ENCODE measurements at regions not wholly inside any gene's neighbourhood (a gene's known extent, or its start where the extent isn't known, plus 50 kb on each side); places are given as distances from the start of the nearest gene placed in this dataset.
A peak's percentile ranks its signal among the peaks of the same experiment; 100 is the strongest.

GRCh38 chr6:45756606-45757005 lies 259.1 kb downstream of the CLIC5 start:
- TF ChIP-seq MYC (IDR thresholded peaks at IDR 0.05; ENCODE audit: low read depth, low read length): no peak
- TF ChIP-seq, protein P1, sequence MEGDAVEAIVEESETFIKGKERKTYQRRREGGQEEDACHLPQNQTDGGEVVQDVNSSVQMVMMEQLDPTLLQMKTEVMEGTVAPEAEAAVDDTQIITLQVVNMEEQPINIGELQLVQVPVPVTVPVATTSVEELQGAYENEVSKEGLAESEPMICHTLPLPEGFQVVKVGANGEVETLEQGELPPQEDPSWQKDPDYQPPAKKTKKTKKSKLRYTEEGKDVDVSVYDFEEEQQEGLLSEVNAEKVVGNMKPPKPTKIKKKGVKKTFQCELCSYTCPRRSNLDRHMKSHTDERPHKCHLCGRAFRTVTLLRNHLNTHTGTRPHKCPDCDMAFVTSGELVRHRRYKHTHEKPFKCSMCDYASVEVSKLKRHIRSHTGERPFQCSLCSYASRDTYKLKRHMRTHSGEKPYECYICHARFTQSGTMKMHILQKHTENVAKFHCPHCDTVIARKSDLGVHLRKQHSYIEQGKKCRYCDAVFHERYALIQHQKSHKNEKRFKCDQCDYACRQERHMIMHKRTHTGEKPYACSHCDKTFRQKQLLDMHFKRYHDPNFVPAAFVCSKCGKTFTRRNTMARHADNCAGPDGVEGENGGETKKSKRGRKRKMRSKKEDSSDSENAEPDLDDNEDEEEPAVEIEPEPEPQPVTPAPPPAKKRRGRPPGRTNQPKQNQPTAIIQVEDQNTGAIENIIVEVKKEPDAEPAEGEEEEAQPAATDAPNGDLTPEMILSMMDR (IDR thresholded peaks at IDR 0.05; ENCODE audit: low read depth, low read length): no peak
- no peak for TF ChIP-seq MAX (IDR thresholded peaks at IDR 0.05; ENCODE audit: low read depth, low read length)
- TF ChIP-seq POLR2A (IDR thresholded peaks at IDR 0.05; ENCODE audit: extremely low read depth, insufficient read length): no peak
- no peak overlapping the region for H3K4me3 ChIP-seq (ENCODE audit: low read depth, low read length)
- DNase-seq (ENCODE audit: low read depth): no peak

- TF ChIP-seq POLR2A (IDR thresholded peaks at IDR 0.05; ENCODE audit: extremely low read depth, insufficient read length): no peak
- TF ChIP-seq, protein P1 (IDR thresholded peaks at IDR 0.05; ENCODE audit: low read depth, low read length): no peak
- TF ChIP-seq MYC (IDR thresholded peaks at IDR 0.05; ENCODE audit: low read depth, low read length): no peak
- no peak for TF ChIP-seq MAX (IDR thresholded peaks at IDR 0.05; ENCODE audit: low read depth, low read length)
- H3K4me3 ChIP-seq (ENCODE audit: low read depth, low read length): no peak overlapping the region
- DNase-seq (ENCODE audit: low read depth): no peak
These were observed 261.2 kb downstream of the CLIC5 start for GRCh38 chr6:45754432-45754831.

- H3K4me3 ChIP-seq (ENCODE audit: low read depth, low read length): no peak overlapping the region
- DNase-seq (ENCODE audit: low read depth): no peak
- TF ChIP-seq POLR2A (IDR thresholded peaks at IDR 0.05; ENCODE audit: extremely low read depth, insufficient read length) (no peak), MAX (IDR thresholded peaks at IDR 0.05; ENCODE audit: low read depth, low read length) (no peak), MYC (IDR thresholded peaks at IDR 0.05; ENCODE audit: low read depth, low read length) (no peak)
- TF ChIP-seq, protein P1 (IDR thresholded peaks at IDR 0.05; ENCODE audit: low read depth, low read length): no peak
These were observed 269.6 kb downstream of the CLIC5 start for GRCh38 chr6:45746046-45746445.

- peak; percentile 62 for DNase-seq (ENCODE audit: low read depth)
- no peak for TF ChIP-seq MAX (IDR thresholded peaks at IDR 0.05; ENCODE audit: low read depth, low read length)
- no peak for TF ChIP-seq MYC (IDR thresholded peaks at IDR 0.05; ENCODE audit: low read depth, low read length)
- TF ChIP-seq, protein P1 (IDR thresholded peaks at IDR 0.05; ENCODE audit: low read depth, low read length): no peak
- no peak for TF ChIP-seq POLR2A (IDR thresholded peaks at IDR 0.05; ENCODE audit: extremely low read depth, insufficient read length)
These were observed 272.5 kb downstream of the CLIC5 start for GRCh38 chr6:45743028-45743615.

GRCh38 chr6:45742591-45742990 lies 273.1 kb downstream of the CLIC5 start:
- TF ChIP-seq MYC (IDR thresholded peaks at IDR 0.05; ENCODE audit: low read depth, low read length) (no peak), MAX (IDR thresholded peaks at IDR 0.05; ENCODE audit: low read depth, low read length) (no peak), POLR2A (IDR thresholded peaks at IDR 0.05; ENCODE audit: extremely low read depth, insufficient read length) (no peak)
- TF ChIP-seq, protein P1 (IDR thresholded peaks at IDR 0.05; ENCODE audit: low read depth, low read length): no peak
- no peak overlapping the region for H3K4me3 ChIP-seq (ENCODE audit: low read depth, low read length)
- DNase-seq (ENCODE audit: low read depth): no peak

More at GRCh38 chr6:45743028-45743615, 272.5 kb downstream of the CLIC5 start:
- H3K4me3 ChIP-seq (ENCODE audit: low read depth, low read length): no peak overlapping the region
